ENCODE measurements at regions not wholly inside any gene's neighbourhood (a gene's known extent, or its start where the extent isn't known, plus 50 kb on each side); places are given as distances from the start of the nearest gene placed in this dataset.

DNA sequence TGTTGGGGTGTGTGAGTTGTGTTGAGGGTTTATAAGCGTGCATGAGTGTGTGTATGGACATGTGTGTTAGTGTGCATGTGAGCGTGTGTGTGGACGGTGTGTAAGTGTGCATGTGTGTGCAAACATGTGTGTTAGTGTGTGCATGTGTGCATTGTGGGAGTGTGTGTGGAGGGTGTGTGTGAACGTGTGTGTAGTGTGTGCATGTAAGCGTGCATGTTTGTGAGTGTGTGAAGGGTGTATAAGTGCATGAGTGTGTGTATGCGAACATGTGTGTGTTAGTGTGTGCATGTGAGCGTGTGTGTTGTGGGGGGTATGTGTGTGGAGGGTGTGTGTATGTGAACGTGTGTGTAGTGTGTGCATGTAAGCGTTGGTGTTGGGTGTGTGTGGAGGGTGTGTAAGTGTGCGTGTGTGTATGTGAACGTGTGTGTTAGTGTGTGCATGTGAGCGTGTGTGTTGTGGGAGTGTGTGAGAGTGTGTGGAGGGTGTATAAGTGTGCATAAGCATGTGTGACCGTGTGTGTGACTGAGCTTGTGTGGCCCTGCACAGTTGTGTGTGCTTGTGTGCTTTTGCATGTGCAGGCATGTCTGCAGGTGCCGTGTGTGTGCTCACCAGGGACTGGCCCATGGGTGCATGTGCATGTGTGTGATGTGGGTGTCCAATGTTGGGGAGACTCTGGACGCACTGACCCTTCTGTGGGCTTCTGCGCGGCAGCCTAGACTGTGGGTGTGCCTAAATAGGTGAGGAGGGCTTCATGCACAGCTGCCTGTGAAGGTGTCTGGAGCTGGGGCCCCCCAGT, 866.2 kb downstream of the TBC1D22A start:
- TF ChIP-seq JUND (CRISPR knock-in tag; IDR thresholded peaks at IDR 0.05) (no peak), HOXA5 (CRISPR knock-in tag; IDR thresholded peaks at IDR 0.05) (no peak), ZNF143 (CRISPR knock-in tag; IDR thresholded peaks at IDR 0.05) (no peak), CTCF (CRISPR knock-in tag; IDR thresholded peaks at IDR 0.05) (no peak), TAF1 (CRISPR knock-in tag; IDR thresholded peaks at IDR 0.05) (no peak), REST (IDR thresholded peaks at IDR 0.05; ENCODE audit: borderline replicate concordance in 1 of 2, low read depth in 1 of 2, low read length in 2 of 2) (no peak), ZNF609 (CRISPR knock-in tag; IDR thresholded peaks at IDR 0.05; ENCODE audit: borderline replicate concordance) (no peak), HMGA1 (CRISPR knock-in tag; conservative IDR thresholded peaks at IDR 0.05) (no peak), ZUFSP (CRISPR knock-in tag; IDR thresholded peaks at IDR 0.05; ENCODE audit: borderline replicate concordance) (no peak), POLR2A (IDR thresholded peaks at IDR 0.05; ENCODE audit: insufficient read depth in 1 of 2, low read depth in 2 of 2, low read length in 2 of 2) (no peak), ELF1 (CRISPR knock-in tag; IDR thresholded peaks at IDR 0.05) (no peak)
- TF ChIP-seq, protein P1, sequence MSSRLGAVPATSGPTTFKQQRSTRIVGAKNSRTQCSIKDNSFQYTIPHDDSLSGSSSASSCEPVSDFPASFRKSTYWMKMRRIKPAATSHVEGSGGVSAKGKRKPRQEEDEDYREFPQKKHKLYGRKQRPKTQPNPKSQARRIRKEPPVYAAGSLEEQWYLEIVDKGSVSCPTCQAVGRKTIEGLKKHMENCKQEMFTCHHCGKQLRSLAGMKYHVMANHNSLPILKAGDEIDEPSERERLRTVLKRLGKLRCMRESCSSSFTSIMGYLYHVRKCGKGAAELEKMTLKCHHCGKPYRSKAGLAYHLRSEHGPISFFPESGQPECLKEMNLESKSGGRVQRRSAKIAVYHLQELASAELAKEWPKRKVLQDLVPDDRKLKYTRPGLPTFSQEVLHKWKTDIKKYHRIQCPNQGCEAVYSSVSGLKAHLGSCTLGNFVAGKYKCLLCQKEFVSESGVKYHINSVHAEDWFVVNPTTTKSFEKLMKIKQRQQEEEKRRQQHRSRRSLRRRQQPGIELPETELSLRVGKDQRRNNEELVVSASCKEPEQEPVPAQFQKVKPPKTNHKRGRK (CRISPR knock-in tag; IDR thresholded peaks at IDR 0.05), result no peak

Data from HepG2 (cell line).